ENCODE measurements at regions not wholly inside any gene's neighbourhood (a gene's known extent, or its start where the extent isn't known, plus 50 kb on each side); places are given as distances from the start of the nearest gene placed in this dataset.

GRCh38 chr6:156016186-156016976, 560.7 kb upstream of the NOX3 start:
- Histone ChIP-seq H3K79me2 (replicated peaks; ENCODE audit: insufficient read depth) (no peaks in the 10 kb centered on the region), H3K4me3 (no peak overlapping the region), H3K36me3 (ENCODE audit: insufficient read depth) (no peaks in the 10 kb centered on the region), H3K27me3 (ENCODE audit: insufficient read depth) (no peaks in the 10 kb centered on the region), H4K20me1 (replicated peaks; ENCODE audit: insufficient read depth) (no peaks in the 10 kb centered on the region), H3F3A (replicated peaks; ENCODE audit: low read depth) (no peaks in the 10 kb centered on the region), H3K4me2 (no peak overlapping the region), H3K27ac (ENCODE audit: low read depth) (no peak overlapping the region), H3K9me2 (ENCODE audit: insufficient read depth) (peaks cover 6% of the 10 kb centered on the region; the same call in 1 of the 2 replicates), H3K4me1 (ENCODE audit: insufficient read depth) (no peaks in the 10 kb centered on the region), H2AFZ (no peak overlapping the region)
- H3K4me3 Mint-ChIP-seq, result no peak overlapping the region
- no peaks in the 10 kb centered on the region; the same call in 1 of the 3 replicates for H3K36me3 Mint-ChIP-seq (ENCODE audit: low read depth)
- peaks cover 10% of the 10 kb centered on the region for H3K27me3 Mint-ChIP-seq (ENCODE audit: insufficient read depth, low read depth, poor library complexity)
- H3K9me3 Mint-ChIP-seq, result no peaks in the 10 kb centered on the region
- H3K27ac Mint-ChIP-seq, result no peak overlapping the region
- no peak for DNase-seq (ENCODE audit: low spot score)
- ATAC-seq, result no peak
- TF ChIP-seq JUNB (IDR thresholded peaks at IDR 0.05; ENCODE audit: unreplicated experiment) (no peak), EZH2phosphoT487 (IDR thresholded peaks at IDR 0.05; ENCODE audit: unreplicated experiment) (no peak), ZNF114 (CRISPR knock-in tag; IDR thresholded peaks at IDR 0.05) (no peak), CREB1 (CRISPR knock-in tag; IDR thresholded peaks at IDR 0.05; ENCODE audit: low read depth) (no peak), ZNF462 (CRISPR knock-in tag; IDR thresholded peaks at IDR 0.05) (no peak), EZH2 (IDR thresholded peaks at IDR 0.05; ENCODE audit: low read depth, unreplicated experiment) (no peak), ZNF331 (CRISPR knock-in tag; IDR thresholded peaks at IDR 0.05; ENCODE audit: low read depth) (no peak), POLR2AphosphoS5 (IDR thresholded peaks at IDR 0.05; ENCODE audit: low read depth) (no peak), NANOG (IDR thresholded peaks at IDR 0.05; ENCODE audit: borderline replicate concordance) (no peak), STAT1 (IDR thresholded peaks at IDR 0.05; ENCODE audit: unreplicated experiment) (no peak), REST (IDR thresholded peaks at IDR 0.05; ENCODE audit: unreplicated experiment) (no peak), CTCF (conservative IDR thresholded peaks at IDR 0.05; ENCODE audit: low read depth in 2 of 2) (no peak), ETS1 (IDR thresholded peaks at IDR 0.05) (no peak)
- H3K4me1 Mint-ChIP-seq, result no peaks in the 10 kb centered on the region

Measured in GM23338 (cell line).